ENCODE measurements at regions not wholly inside any gene's neighbourhood (a gene's known extent, or its start where the extent isn't known, plus 50 kb on each side); places are given as distances from the start of the nearest gene placed in this dataset.

DNA sequence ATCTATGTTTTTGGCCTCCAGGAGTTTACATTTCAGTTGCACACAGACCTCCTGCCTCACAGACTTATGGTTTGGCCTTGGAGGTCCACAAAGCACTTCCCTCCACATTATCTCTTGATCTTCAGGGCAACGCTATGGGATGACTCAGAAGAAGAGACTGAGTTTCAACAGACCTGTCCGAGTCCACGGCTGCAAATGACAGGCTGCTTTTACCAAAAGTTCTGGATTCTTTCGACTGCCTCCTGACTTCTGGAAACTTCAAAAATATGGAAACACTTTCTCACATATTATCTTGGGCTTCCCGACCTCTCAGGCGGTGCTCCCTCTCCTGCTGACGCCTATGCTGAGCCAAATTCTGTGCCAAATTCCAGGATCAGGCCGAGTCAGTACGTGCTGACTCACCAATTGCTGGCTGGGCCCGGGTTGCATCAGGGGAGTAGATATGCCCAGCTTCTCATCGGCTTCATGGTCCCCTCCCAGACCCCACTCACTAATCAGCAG is 190.2 kb downstream of the BMP7 start:
- no peak for DNase-seq (ENCODE audit: extremely low spot score)
- H3K9me3 ChIP-seq = peaks cover 0 to 35% (median 27%) of the 10 kb centered on the region in 4 donors
- TF ChIP-seq CTCF (IDR thresholded peaks at IDR 0.05) = no peak
- no peak for TF ChIP-seq POLR2A (IDR thresholded peaks at IDR 0.05; ENCODE audit: low read depth)
- no peak for TF ChIP-seq POLR2AphosphoS5 (IDR thresholded peaks at IDR 0.05)
- TF ChIP-seq EP300 (IDR thresholded peaks at IDR 0.05) = no peak
- H3K27ac ChIP-seq (replicated peaks in 1 of 4) = no peak overlapping the region
- intact Hi-C loops (cut with DNase I) = no loop called here
- H3K4me3 ChIP-seq = no peak overlapping the region
- 82% methylated on average over 11 of the region's 11 CpGs for WGBS
- H3K27me3 ChIP-seq = peaks cover 0 to 37% (median 7%) of the 10 kb centered on the region in 4 donors
- H3K4me1 ChIP-seq = no peaks in the 10 kb centered on the region
- H3K36me3 ChIP-seq = no peaks in the 10 kb centered on the region

- Histone ChIP-seq H3K27me3 (peaks cover 0 to 37% (median 4%) of the 10 kb centered on the region in 4 donors), H3K36me3 (no peaks in the 10 kb centered on the region), H3K9me3 (peaks cover 0 to 35% (median 27%) of the 10 kb centered on the region in 4 donors), H3K27ac (replicated peaks in 1 of 4) (no peak overlapping the region), H3K4me3 (no peak overlapping the region), H3K4me1 (no peaks in the 10 kb centered on the region)
- intact Hi-C loops (cut with DNase I) = no loop called here
- TF ChIP-seq POLR2A (IDR thresholded peaks at IDR 0.05; ENCODE audit: low read depth) (no peak), EP300 (IDR thresholded peaks at IDR 0.05) (no peak), POLR2AphosphoS5 (IDR thresholded peaks at IDR 0.05) (no peak), CTCF (IDR thresholded peaks at IDR 0.05) (no peak)
- WGBS = 67% methylated on average over 3 of the region's 3 CpGs
- no peak for DNase-seq (ENCODE audit: extremely low spot score)
Measured at GRCh38 chr20:57076951-57077350, 189.5 kb downstream of the BMP7 start.

- WGBS = 64% methylated on average over 1 of the region's 1 CpG
- Histone ChIP-seq H3K4me3 (no peak overlapping the region), H3K4me1 (no peaks in the 10 kb centered on the region), H3K9me3 (peaks cover 0 to 35% (median 27%) of the 10 kb centered on the region in 4 donors), H3K27me3 (peaks cover 0 to 35% (median 0%) of the 10 kb centered on the region in 4 donors), H3K27ac (replicated peaks in 1 of 4) (no peak overlapping the region), H3K36me3 (no peaks in the 10 kb centered on the region)
- intact Hi-C loops (cut with DNase I) = no loop called here
- TF ChIP-seq POLR2A (IDR thresholded peaks at IDR 0.05; ENCODE audit: low read depth) (no peak), CTCF (IDR thresholded peaks at IDR 0.05) (no peak), POLR2AphosphoS5 (IDR thresholded peaks at IDR 0.05) (no peak), EP300 (IDR thresholded peaks at IDR 0.05) (no peak)
- DNase-seq (ENCODE audit: extremely low spot score) = no peak
Measured at GRCh38 chr20:57078116-57078515, 188.3 kb downstream of the BMP7 start.

GRCh38 chr20:57079031-57080005 is 187.1 kb downstream of the BMP7 start:
- no peak for DNase-seq (ENCODE audit: extremely low spot score)
- H3K36me3 ChIP-seq = no peaks in the 10 kb centered on the region
- H3K4me3 ChIP-seq = no peak overlapping the region
- WGBS = 63% methylated on average over 2 of the region's 2 CpGs
- TF ChIP-seq CTCF (IDR thresholded peaks at IDR 0.05) = no peak
- no peak for TF ChIP-seq POLR2A (IDR thresholded peaks at IDR 0.05; ENCODE audit: low read depth)
- no peak for TF ChIP-seq POLR2AphosphoS5 (IDR thresholded peaks at IDR 0.05)
- TF ChIP-seq EP300 (IDR thresholded peaks at IDR 0.05) = no peak
- H3K9me3 ChIP-seq = peaks cover 0 to 35% (median 27%) of the 10 kb centered on the region in 4 donors
- intact Hi-C loops (cut with DNase I) = no loop called here
- no peak overlapping the region for H3K27ac ChIP-seq (replicated peaks in 1 of 4)
- peaks cover 0 to 25% (median 0%) of the 10 kb centered on the region in 4 donors for H3K27me3 ChIP-seq
- H3K4me1 ChIP-seq = no peaks in the 10 kb centered on the region

All from esophagus muscularis mucosa (tissue), 4 donors.